GM10248 (cell line): ENCODE measurements at regions not wholly inside any gene's neighbourhood (a gene's known extent, or its start where the extent isn't known, plus 50 kb on each side); places are given as distances from the start of the nearest gene placed in this dataset.

Source experiments
- CTCF ChIA-PET: fragments of 300-600 bp; sonication (Branson Sonifier 250); formaldehyde crosslinking; extraction: SDS; loops from one replicate; lab custom pipeline; 2021; ENCODE audit warnings: antibody characterized with exemption; lab: Yijun Ruan, JAX
- POLR2A ChIA-PET: fragments of 350-650 bp; sonication (Branson Sonifier 250); formaldehyde crosslinking; extraction: SDS; loops from one replicate; lab custom pipeline; 2020; ENCODE audit warnings: antibody characterized with exemption; lab: Yijun Ruan, JAX
- DNase-seq: peaks from one replicate; pipeline ENCODE4 v3.0.0; 2012; ENCODE audit errors: extremely low spot score
- CTCF ChIP-seq: IDR thresholded peaks from 2 replicates; pipeline ENCODE4 v1.5.1; 2012; ENCODE audit warnings: mild to moderate bottlenecking, low read depth; ENCODE audit errors: extremely low read depth, missing control alignments, control extremely low read depth

GRCh38 chr6:20334334-20334733 is 67.3 kb upstream of the E2F3 start:
- no peak for TF ChIP-seq CTCF

GRCh38 chr6:20334962-20335361 is 66.7 kb upstream of the E2F3 start:
- ChIA-PET POLR2A (no interaction called here), CTCF (interaction anchor here (1.4 to 3.4 kb wide), 2 partner anchors 14 to 15 kb away, joined by 3 to 10 read pairs; no protein-coding TSS in a partner anchor)
- TF ChIP-seq CTCF = no peak
- no peak for DNase-seq

More at GRCh38 chr6:20334334-20334733, 67.3 kb upstream of the E2F3 start:
- ChIA-PET CTCF (interaction anchor here (1.4 to 3.4 kb wide), 2 partner anchors 14 to 16 kb away, joined by 3 to 10 read pairs; no protein-coding TSS in a partner anchor), POLR2A (no interaction called here)
- no peak for DNase-seq

- DNase-seq = no peak
- no peak for TF ChIP-seq CTCF
- ChIA-PET CTCF (interaction anchor here (1.7 to 3.4 kb wide), 2 partner anchors 14 to 192 kb away, joined by 4 to 10 read pairs; no protein-coding TSS in a partner anchor), POLR2A (no interaction called here)
These were observed 65.8 kb upstream of the E2F3 start for GRCh38 chr6:20335872-20336271.

- no peak for DNase-seq
- CTCF ChIA-PET = interaction anchor here (0.8 kb wide), 1 partner anchor 10 kb away, joined by 3 read pairs; no protein-coding TSS in a partner anchor
- no peak for TF ChIP-seq CTCF
- POLR2A ChIA-PET = no interaction called here
These were observed 63.5 kb upstream of the E2F3 start for GRCh38 chr6:20338156-20338555.

- ChIA-PET CTCF (interaction anchor here (0.5 kb wide), 1 partner anchor 59 kb away, joined by 3 read pairs; no protein-coding TSS in a partner anchor), POLR2A (no interaction called here)
- TF ChIP-seq CTCF = no peak
- DNase-seq = no peak
These were observed 61.4 kb upstream of the E2F3 start for GRCh38 chr6:20340068-20340848.

- ChIA-PET POLR2A (no interaction called here), CTCF (no interaction called here)
- no peak for DNase-seq
- no peak for TF ChIP-seq CTCF
These were observed 60.6 kb upstream of the E2F3 start for GRCh38 chr6:20341096-20341495.
